Neural cell (in vitro differentiated cells): ENCODE measurements at regions not wholly inside any gene's neighbourhood (a gene's known extent, or its start where the extent isn't known, plus 50 kb on each side); places are given as distances from the start of the nearest gene placed in this dataset.

Source experiments
- H2AFZ ChIP-seq: fragments of 200-600, 300-800 bp; sonication (generic), shearing (Covaris generic); 2 replicates; pipeline ENCODE4 v1.6.0; 2014; ENCODE audit warnings: low read depth, mild to moderate bottlenecking, antibody characterized with exemption, low read length, moderate library complexity
- H3F3A ChIP-seq: fragments of 200-600 bp; shearing (Covaris generic); 2 replicates; pipeline ENCODE4 v1.6.1; 2016; ENCODE audit warnings: mild to moderate bottlenecking, moderate library complexity, mixed read lengths, antibody characterized with exemption, low read length; ENCODE audit not compliant: insufficient read depth, poor library complexity, severe bottlenecking
- H3K27ac ChIP-seq: fragments of 200-600, 300-800 bp; sonication (generic), shearing (Covaris generic); 2 replicates; pipeline ENCODE4 v1.5.1; 2014; ENCODE audit warnings: mild to moderate bottlenecking, low read length, moderate library complexity
- H3K27me3 ChIP-seq: fragments of 300-800, 200-600 bp; sonication (generic), shearing (Covaris generic); 2 replicates; pipeline ENCODE4 v1.6.0; 2014; ENCODE audit warnings: mild to moderate bottlenecking, low read depth, low read length, moderate library complexity; ENCODE audit not compliant: insufficient read depth
- H3K36me3 ChIP-seq: fragments of 300-800, 200-600 bp; sonication (generic), shearing (Covaris generic); 2 replicates; pipeline ENCODE4 v1.5.1; 2014; ENCODE audit warnings: mild to moderate bottlenecking, antibody characterized with exemption, low read length, moderate library complexity; ENCODE audit not compliant: insufficient read depth
- H3K4me2 ChIP-seq: fragments of 300-800, 200-600 bp; sonication (generic), shearing (Covaris generic); 2 replicates; pipeline ENCODE4 v1.6.0; 2014; ENCODE audit warnings: mild to moderate bottlenecking, low read length
- H3K4me3 ChIP-seq: fragments of 300-800, 200-600 bp; sonication (generic), shearing (Covaris generic); 2 replicates; pipeline ENCODE4 v1.5.1; 2014; ENCODE audit warnings: mild to moderate bottlenecking, low read length, moderate library complexity
- H3K79me2 ChIP-seq: fragments of 200-600 bp; shearing (Covaris generic); replicated peaks from 2 replicates; pipeline ENCODE4 v1.6.0; 2014; ENCODE audit warnings: mild to moderate bottlenecking, low read length, moderate library complexity; ENCODE audit not compliant: insufficient read depth
- H3K9ac ChIP-seq: fragments of 300-800, 200-600 bp; sonication (generic), shearing (Covaris generic); 2 replicates; pipeline ENCODE4 v1.6.1; 2016; ENCODE audit warnings: mild to moderate bottlenecking, low read length, mixed read lengths
- H3K9me2 ChIP-seq: fragments of 200-600 bp; shearing (Covaris generic); 2 replicates; pipeline ENCODE4 v1.6.1; 2016; ENCODE audit warnings: mild to moderate bottlenecking, low read length, mixed read lengths; ENCODE audit not compliant: insufficient read depth
- H3K9me3 ChIP-seq: fragments of 200-600, 300-800 bp; sonication (generic), shearing (Covaris generic); 2 replicates; pipeline ENCODE4 v1.6.1; 2016; ENCODE audit warnings: mild to moderate bottlenecking, mixed run types, low read length, moderate library complexity, mixed read lengths
- H4K20me1 ChIP-seq: fragments of 200-600 bp; shearing (Covaris generic); 2 replicates; pipeline ENCODE4 v1.6.1; 2016; ENCODE audit warnings: mild to moderate bottlenecking, mixed run types; ENCODE audit not compliant: insufficient read depth
- EP300 ChIP-seq: fragments of 450-650 bp; conservative IDR thresholded peaks from 2 replicates; pipeline ENCODE4 v1.6.1; 2014; ENCODE audit warnings: antibody characterized with exemption, mild to moderate bottlenecking, moderate library complexity; ENCODE audit not compliant: poor library complexity, severe bottlenecking
- EZH2 ChIP-seq: fragments of 200-600, 300-800 bp; shearing (Covaris generic), sonication (generic); IDR thresholded peaks from 2 replicates; pipeline ENCODE4 v1.6.1; 2014; ENCODE audit warnings: antibody characterized with exemption, low read length, borderline replicate concordance, mild to moderate bottlenecking; ENCODE audit not compliant: insufficient read depth, poor library complexity, severe bottlenecking
- MXI1 ChIP-seq: fragments of 450-650 bp; conservative IDR thresholded peaks from 2 replicates; pipeline ENCODE4 v1.6.1; 2014; ENCODE audit warnings: antibody characterized with exemption, mild to moderate bottlenecking; ENCODE audit not compliant: poor library complexity, severe bottlenecking
- POLR2AphosphoS5 ChIP-seq: IDR thresholded peaks from 2 replicates; pipeline ENCODE4 v1.6.1; 2012
- RAD21 ChIP-seq: fragments of 450-650 bp; conservative IDR thresholded peaks from 2 replicates; pipeline ENCODE4 v1.6.1; 2014; ENCODE audit warnings: antibody characterized with exemption, mild to moderate bottlenecking, moderate library complexity
- REST ChIP-seq: IDR thresholded peaks from 2 replicates; pipeline ENCODE4 v1.6.1; 2012; ENCODE audit warnings: borderline replicate concordance
- SMC3 ChIP-seq: fragments of 450-650 bp; conservative IDR thresholded peaks from 2 replicates; pipeline ENCODE4 v1.6.1; 2014; ENCODE audit warnings: antibody characterized with exemption, mild to moderate bottlenecking, moderate library complexity; ENCODE audit not compliant: poor library complexity
- TAF1 ChIP-seq: IDR thresholded peaks from 2 replicates; pipeline ENCODE4 v1.6.1; 2012; ENCODE audit warnings: low read depth
- TF ChIP-seq, protein P1 (sequence below): fragments of 450-650 bp; IDR thresholded peaks from 2 replicates; pipeline ENCODE4 v1.5.1; 2014; ENCODE audit warnings: antibody characterized with exemption, mild to moderate bottlenecking, moderate library complexity; ENCODE audit not compliant: poor library complexity, severe bottlenecking

DNA sequence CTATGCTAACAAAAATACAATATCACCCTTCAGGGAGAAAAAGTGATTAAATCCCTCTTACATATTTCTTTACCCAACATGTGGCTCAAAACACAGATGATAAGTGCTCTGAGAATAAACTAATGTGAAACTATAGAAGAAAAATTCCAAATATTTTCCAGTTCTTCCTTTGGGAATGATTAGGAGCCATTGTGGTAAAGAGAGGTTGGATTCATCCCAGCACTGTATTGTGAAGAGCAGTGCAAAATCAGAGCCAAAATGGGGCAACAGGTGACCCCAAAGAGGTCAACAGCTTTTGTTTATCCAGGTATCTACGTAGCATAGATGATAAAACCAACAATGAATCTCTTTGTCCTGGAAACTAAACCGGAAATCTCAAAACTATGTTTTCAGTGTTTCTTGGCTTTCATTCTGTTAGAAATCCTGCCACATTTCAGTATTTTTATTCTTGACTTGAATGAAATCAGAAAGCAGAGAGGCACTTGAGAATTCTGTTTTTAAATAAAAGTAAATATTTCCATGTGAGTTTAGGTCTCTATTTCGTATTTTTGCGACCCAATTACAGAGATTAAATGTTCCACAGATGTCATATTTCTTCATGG is 120.4 kb upstream of the FST start:
- Histone ChIP-seq H3K27ac (no peak overlapping the region), H3K9me2 (no peaks in the 10 kb centered on the region), H3K36me3 (no peaks in the 10 kb centered on the region), H2AFZ (no peak overlapping the region), H3K27me3 (no peaks in the 10 kb centered on the region), H3K79me2 (no peaks in the 10 kb centered on the region), H3K4me2 (no peak overlapping the region), H4K20me1 (no peaks in the 10 kb centered on the region), H3K4me3 (no peak overlapping the region), H3K9me3 (no peaks in the 10 kb centered on the region), H3F3A (no peaks in the 10 kb centered on the region), H3K9ac (no peak overlapping the region)
- TF ChIP-seq RAD21 (no peak), SMC3 (no peak), POLR2AphosphoS5 (no peak), EZH2 (no peak), EP300 (no peak), MXI1 (no peak), TAF1 (no peak)
- TF ChIP-seq, protein P1, sequence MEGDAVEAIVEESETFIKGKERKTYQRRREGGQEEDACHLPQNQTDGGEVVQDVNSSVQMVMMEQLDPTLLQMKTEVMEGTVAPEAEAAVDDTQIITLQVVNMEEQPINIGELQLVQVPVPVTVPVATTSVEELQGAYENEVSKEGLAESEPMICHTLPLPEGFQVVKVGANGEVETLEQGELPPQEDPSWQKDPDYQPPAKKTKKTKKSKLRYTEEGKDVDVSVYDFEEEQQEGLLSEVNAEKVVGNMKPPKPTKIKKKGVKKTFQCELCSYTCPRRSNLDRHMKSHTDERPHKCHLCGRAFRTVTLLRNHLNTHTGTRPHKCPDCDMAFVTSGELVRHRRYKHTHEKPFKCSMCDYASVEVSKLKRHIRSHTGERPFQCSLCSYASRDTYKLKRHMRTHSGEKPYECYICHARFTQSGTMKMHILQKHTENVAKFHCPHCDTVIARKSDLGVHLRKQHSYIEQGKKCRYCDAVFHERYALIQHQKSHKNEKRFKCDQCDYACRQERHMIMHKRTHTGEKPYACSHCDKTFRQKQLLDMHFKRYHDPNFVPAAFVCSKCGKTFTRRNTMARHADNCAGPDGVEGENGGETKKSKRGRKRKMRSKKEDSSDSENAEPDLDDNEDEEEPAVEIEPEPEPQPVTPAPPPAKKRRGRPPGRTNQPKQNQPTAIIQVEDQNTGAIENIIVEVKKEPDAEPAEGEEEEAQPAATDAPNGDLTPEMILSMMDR, result no peak

DNA sequence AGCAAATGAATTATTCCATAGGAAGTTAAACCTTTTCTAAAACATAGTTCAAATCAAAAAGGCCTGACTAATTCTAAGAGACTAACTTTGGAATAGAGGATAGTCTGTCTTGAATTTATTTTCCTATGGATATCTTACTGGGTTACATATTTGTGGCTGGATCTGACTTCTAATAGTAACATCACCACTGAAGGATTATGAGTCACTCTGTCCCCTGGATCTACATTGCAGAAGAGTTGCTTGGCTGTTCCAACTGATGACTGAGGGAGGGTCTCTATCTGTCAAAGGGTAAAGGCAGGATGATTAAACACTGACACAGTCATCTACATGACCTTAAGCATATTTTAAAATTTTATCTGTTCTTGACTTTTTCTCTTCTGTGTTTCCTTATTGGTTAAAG is 119.6 kb upstream of the FST start:
- no peak overlapping the region for H2AFZ ChIP-seq
- no peaks in the 10 kb centered on the region for H3F3A ChIP-seq
- H3K9me3 ChIP-seq, result no peaks in the 10 kb centered on the region
- no peaks in the 10 kb centered on the region for H4K20me1 ChIP-seq
- H3K27me3 ChIP-seq, result no peaks in the 10 kb centered on the region
- no peaks in the 10 kb centered on the region for H3K79me2 ChIP-seq
- no peaks in the 10 kb centered on the region for H3K36me3 ChIP-seq
- TF ChIP-seq SMC3, result no peak
- H3K4me2 ChIP-seq, result no peak overlapping the region
- no peaks in the 10 kb centered on the region for H3K9me2 ChIP-seq
- no peak overlapping the region for H3K9ac ChIP-seq
- H3K27ac ChIP-seq, result no peak overlapping the region
- no peak overlapping the region for H3K4me3 ChIP-seq

DNA sequence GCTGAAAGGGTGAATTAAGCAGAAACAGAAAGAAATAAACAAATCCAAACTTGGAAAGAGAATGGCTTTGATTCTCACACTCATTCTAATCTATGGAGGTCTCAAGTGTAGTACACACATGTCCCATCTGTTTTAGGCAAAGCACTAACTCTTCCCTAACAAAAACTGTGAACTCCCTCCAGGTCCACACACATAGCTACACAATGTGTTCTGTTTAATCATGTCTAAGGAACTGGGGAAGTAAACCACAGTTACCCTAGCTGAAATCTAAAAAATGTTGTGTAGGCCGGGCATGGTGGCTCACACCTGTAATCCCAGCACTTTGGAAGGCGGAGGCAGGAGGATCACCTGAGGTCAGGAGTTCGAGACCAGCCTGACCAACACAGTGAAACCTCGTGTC is 118.7 kb upstream of the FST start:
- no peak for TF ChIP-seq SMC3
- TF ChIP-seq POLR2AphosphoS5, result no peak
- TF ChIP-seq RAD21, result no peak
- TF ChIP-seq MXI1, result no peak
- TF ChIP-seq REST, result no peak
- TF ChIP-seq, protein P1, result no peak
- no peak for TF ChIP-seq EZH2
- TF ChIP-seq EP300, result no peak
- no peak for TF ChIP-seq TAF1
- H3K4me2 ChIP-seq, result no peak overlapping the region

More for the DNA sequence above, 118.7 kb upstream of the FST start:
- Histone ChIP-seq H3K27me3 (no peaks in the 10 kb centered on the region), H3K27ac (no peak overlapping the region), H4K20me1 (no peaks in the 10 kb centered on the region), H3K79me2 (no peaks in the 10 kb centered on the region), H3K9me3 (no peaks in the 10 kb centered on the region), H3F3A (no peaks in the 10 kb centered on the region), H3K36me3 (no peaks in the 10 kb centered on the region), H3K9me2 (no peaks in the 10 kb centered on the region), H3K9ac (no peak overlapping the region), H2AFZ (no peak overlapping the region), H3K4me3 (no peak overlapping the region)
